K562 (cell line): ENCODE measurements at regions not wholly inside any gene's neighbourhood (a gene's known extent, or its start where the extent isn't known, plus 50 kb on each side); places are given as distances from the start of the nearest gene placed in this dataset.

Source experiments
- ATAC-seq: fragments of 200-7000 bp; cut with Tn5 transposase; 3 replicates; pipeline ENCODE4 v1.9.1; 2020; ENCODE audit warnings: moderate library complexity
- BruUV-seq: library from RNA; stranded (reverse); fragments of 400-500 nt; replicated peaks from 2 replicates; lab custom pipeline; 2021; lab: Mats Ljungman, UMichigan
- CTCF ChIA-PET: fragments of 300-600 bp; formaldehyde crosslinking; extraction: SDS; loops from one replicate; lab custom pipeline; 2021; ENCODE audit warnings: low intra/inter-chr PET ratio; lab: Yijun Ruan, JAX
- POLR2A ChIA-PET: fragments of 300-600, 350-650 bp; sonication (Branson Sonifier 250); formaldehyde crosslinking; extraction: SDS; loops from one replicate; lab custom pipeline; 2021; ENCODE audit warnings: antibody characterized with exemption, inconsistent platforms; lab: Yijun Ruan, JAX
- DNase-seq, 4 experiments: peaks; one replicate each; pipeline versions ENCODE4 v3.0.0 to v3.0.0-alpha.2; 2011 to 2018; ENCODE audit warnings: low spot score in 3 of 4, mixed read lengths in 3 of 4; ENCODE audit errors: extremely low read depth in 1 of 4
- FAIRE-seq: peaks from 2 replicates; lab custom pipeline; 2011; peaks lifted over from hg19 to GRCh38; lab: Jason Lieb, UNC
- H2AFZ ChIP-seq: 2 replicates; pipeline ENCODE4 v1.6.0; 2011; ENCODE audit warnings: low read depth, low read length, control low read depth, inconsistent platforms
- H3K27ac ChIP-seq: fragments of 200-600 bp; 3 replicates; pipeline ENCODE4 v1.8.0; 2011; ENCODE audit warnings: low read depth, mild to moderate bottlenecking, control low read depth, inconsistent platforms, low read length, moderate library complexity, mixed read lengths; ENCODE audit errors: extremely low read depth
- H3K27me3 ChIP-seq, 2 experiments: fragments of 300-600 bp in 1 of 2; 2 replicates in 1 of 2; 3 replicates in 1 of 2; pipeline versions ENCODE4 v1.6.0 to v1.8.0; 2011; ENCODE audit warnings: inconsistent platforms in 2 of 2, low read length in 2 of 2, mild to moderate bottlenecking in 1 of 2, mixed read lengths in 1 of 2, moderate library complexity in 1 of 2; ENCODE audit not compliant: control insufficient read depth in 2 of 2, insufficient read depth in 2 of 2
- H3K36me3 ChIP-seq: fragments of 300-600 bp; 3 replicates; pipeline ENCODE4 v1.8.0; 2011; ENCODE audit warnings: mild to moderate bottlenecking, low read length, inconsistent platforms; ENCODE audit not compliant: control insufficient read depth, insufficient read depth
- H3K4me1 ChIP-seq, 2 experiments: fragments of 200-600 bp in 1 of 2; replicated peaks in 1 of 2; 2 replicates in 1 of 2; 3 replicates in 1 of 2; pipeline versions ENCODE4 v1.5.1 to v1.8.0; 2011; ENCODE audit warnings: inconsistent platforms in 2 of 2, low read length in 2 of 2, mild to moderate bottlenecking in 1 of 2, mixed read lengths in 1 of 2, moderate library complexity in 1 of 2; ENCODE audit not compliant: control insufficient read depth in 2 of 2, insufficient read depth in 2 of 2
- H3K4me2 ChIP-seq: 2 replicates; pipeline ENCODE4 v1.6.1; 2011; ENCODE audit warnings: low read length, control low read depth, inconsistent platforms, mixed read lengths; ENCODE audit not compliant: insufficient read depth
- H3K4me3 ChIP-seq: fragments of 200-600 bp; sonication (generic), shearing (Covaris generic); 2 replicates; pipeline ENCODE4 v1.5.1; 2016; ENCODE audit warnings: control low read depth, inconsistent platforms
- H3K79me2 ChIP-seq: fragments of 200-600 bp; 3 replicates; pipeline ENCODE4 v1.8.0; 2011; ENCODE audit warnings: low read length, inconsistent platforms; ENCODE audit not compliant: control insufficient read depth, insufficient read depth
- H3K9ac ChIP-seq, 2 experiments: 2 replicates each; pipeline versions ENCODE4 v1.6.0 to v1.6.1; 2011; ENCODE audit warnings: low read depth in 2 of 2, low read length in 2 of 2, control low read depth in 1 of 2, inconsistent platforms in 1 of 2, mild to moderate bottlenecking in 1 of 2, mixed read lengths in 1 of 2; ENCODE audit not compliant: insufficient read depth in 1 of 2
- H3K9me1 ChIP-seq: one replicate; pipeline ENCODE4 v1.6.0; 2011; ENCODE audit warnings: inconsistent platforms, mild to moderate bottlenecking, low read length, moderate library complexity; ENCODE audit not compliant: control insufficient read depth, insufficient read depth
- H3K9me3 ChIP-seq: replicated peaks from 2 replicates; pipeline ENCODE4 v1.5.1; 2011; ENCODE audit warnings: low read depth, low read length, inconsistent platforms; ENCODE audit not compliant: control insufficient read depth, insufficient read depth
- H4K20me1 ChIP-seq: replicated peaks from 2 replicates; pipeline ENCODE4 v1.6.1; 2011; ENCODE audit warnings: low read length, inconsistent platforms, mixed read lengths; ENCODE audit not compliant: control insufficient read depth, insufficient read depth
- MCM2 ChIP-seq: fragments of 450-650 bp; IDR thresholded peaks from 2 replicates; pipeline ENCODE4 v1.6.1; 2017; ENCODE audit warnings: low read depth, mild to moderate bottlenecking
- ZSCAN32 ChIP-seq: fragments of 450-650 bp; formaldehyde crosslinking; IDR thresholded peaks from 2 replicates; pipeline ENCODE4 v1.4.0; 2020; ENCODE audit warnings: mild to moderate bottlenecking, moderate library complexity
- WGBS: fragments of 100-300 bp; shearing (Covaris generic); methylation state at CpG from one replicate; pipeline ENCODE4 v1.1.6; 2016; ENCODE audit warnings: low coverage, mixed read lengths; ENCODE audit not compliant: insufficient coverage; ENCODE audit errors: missing lambda C conversion rate; 5-methylcytosine and 5-hydroxymethylcytosine counted together
- in situ Hi-C: fragments of 300-500 bp; cut with MboI; formaldehyde crosslinking; loops from 4 replicates; pipeline ENCODE4 v1.15.0; 2018; ENCODE audit warnings: inconsistent platforms, mixed read lengths
- intact Hi-C: fragments of 100-400 bp; cut with micrococcal nuclease; formaldehyde crosslinking; loops from 2 replicates; pipeline ENCODE4 v1.14.2; 2022
- TF ChIP-seq, protein P1 (sequence below): sonication (generic); formaldehyde crosslinking; IDR thresholded peaks from 2 replicates; pipeline ENCODE4 v1.8.0; 2022; ENCODE audit warnings: mild to moderate bottlenecking, missing genetic modification reagents, borderline replicate concordance
- TF ChIP-seq, protein P2 (sequence below): fragments of 450-650 bp; formaldehyde crosslinking; IDR thresholded peaks from 2 replicates; pipeline ENCODE4 v1.4.0; 2022; ENCODE audit warnings: missing genetic modification characterization

DNA sequence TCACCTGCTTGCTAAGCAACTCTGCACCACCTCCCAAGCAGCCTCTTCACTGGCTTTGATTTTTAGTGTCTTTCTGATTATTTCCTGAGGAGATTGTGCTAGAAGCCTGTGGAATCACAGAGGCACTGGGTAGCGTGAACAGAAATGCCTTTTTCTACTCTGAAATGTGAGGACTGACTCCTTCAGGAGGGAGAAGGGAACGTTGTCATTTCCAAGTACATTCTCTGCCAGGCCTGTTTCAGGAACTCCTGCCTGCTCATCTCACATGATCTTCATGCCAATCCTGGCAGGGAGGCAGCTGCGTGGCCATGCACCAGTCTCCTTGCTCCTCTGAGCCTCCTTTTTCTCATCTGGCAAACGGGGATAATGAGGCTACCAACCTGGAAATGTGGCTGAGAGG is 49.8 kb upstream of the PRDM11 start:
- H2AFZ ChIP-seq: no peak overlapping the region

More for the DNA sequence above, 49.8 kb upstream of the PRDM11 start:
- in situ Hi-C loops (no loop called here), intact Hi-C loops (no loop called here)
- no peak for DNase-seq
- ATAC-seq: no peak
- BruUV-seq: no TSS peak
- Histone ChIP-seq H3K9me3 (no peaks in the 10 kb centered on the region), H3K27ac (no peak overlapping the region), H3K27me3 (peaks cover 0 to 23% of the 10 kb centered on the region in 2 experiments; a peak in 2 of 5 replicates), H3K79me2 (no peaks in the 10 kb centered on the region)
- CTCF ChIA-PET: no interaction called here
- 0% methylated on average over 3 of the region's 4 CpGs for WGBS
- TF ChIP-seq, protein P1, sequence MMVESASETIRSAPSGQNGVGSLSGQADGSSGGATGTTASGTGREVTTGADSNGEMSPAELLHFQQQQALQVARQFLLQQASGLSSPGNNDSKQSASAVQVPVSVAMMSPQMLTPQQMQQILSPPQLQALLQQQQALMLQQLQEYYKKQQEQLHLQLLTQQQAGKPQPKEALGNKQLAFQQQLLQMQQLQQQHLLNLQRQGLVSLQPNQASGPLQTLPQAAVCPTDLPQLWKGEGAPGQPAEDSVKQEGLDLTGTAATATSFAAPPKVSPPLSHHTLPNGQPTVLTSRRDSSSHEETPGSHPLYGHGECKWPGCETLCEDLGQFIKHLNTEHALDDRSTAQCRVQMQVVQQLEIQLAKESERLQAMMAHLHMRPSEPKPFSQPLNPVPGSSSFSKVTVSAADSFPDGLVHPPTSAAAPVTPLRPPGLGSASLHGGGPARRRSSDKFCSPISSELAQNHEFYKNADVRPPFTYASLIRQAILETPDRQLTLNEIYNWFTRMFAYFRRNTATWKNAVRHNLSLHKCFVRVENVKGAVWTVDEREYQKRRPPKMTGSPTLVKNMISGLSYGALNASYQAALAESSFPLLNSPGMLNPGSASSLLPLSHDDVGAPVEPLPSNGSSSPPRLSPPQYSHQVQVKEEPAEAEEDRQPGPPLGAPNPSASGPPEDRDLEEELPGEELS (CRISPR knock-in tag): no peak
- no peak for TF ChIP-seq MCM2
- TF ChIP-seq, protein P2, sequence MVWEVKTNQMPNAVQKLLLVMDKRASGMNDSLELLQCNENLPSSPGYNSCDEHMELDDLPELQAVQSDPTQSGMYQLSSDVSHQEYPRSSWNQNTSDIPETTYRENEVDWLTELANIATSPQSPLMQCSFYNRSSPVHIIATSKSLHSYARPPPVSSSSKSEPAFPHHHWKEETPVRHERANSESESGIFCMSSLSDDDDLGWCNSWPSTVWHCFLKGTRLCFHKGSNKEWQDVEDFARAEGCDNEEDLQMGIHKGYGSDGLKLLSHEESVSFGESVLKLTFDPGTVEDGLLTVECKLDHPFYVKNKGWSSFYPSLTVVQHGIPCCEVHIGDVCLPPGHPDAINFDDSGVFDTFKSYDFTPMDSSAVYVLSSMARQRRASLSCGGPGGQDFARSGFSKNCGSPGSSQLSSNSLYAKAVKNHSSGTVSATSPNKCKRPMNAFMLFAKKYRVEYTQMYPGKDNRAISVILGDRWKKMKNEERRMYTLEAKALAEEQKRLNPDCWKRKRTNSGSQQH: no peak
- TF ChIP-seq ZSCAN32 (CRISPR knock-in tag): no peak
- TF ChIP-seq, all 486 proteins: peak for 0
- no peaks in the 10 kb centered on the region for H3K9me1 ChIP-seq
- no peaks in the 10 kb centered on the region; a peak in 2 of 5 replicates for H3K4me1 ChIP-seq
- POLR2A ChIA-PET: interaction anchor here (0.8 kb wide), 2 partner anchors 8 to 18 kb away, joined by 3 to 4 read pairs; no protein-coding TSS in a partner anchor
- H3K4me3 ChIP-seq: no peak overlapping the region
- FAIRE-seq: no peak
- H3K36me3 ChIP-seq: no peaks in the 10 kb centered on the region
- H4K20me1 ChIP-seq: peaks cover 20% of the 10 kb centered on the region
- H3K4me2 ChIP-seq: no peak overlapping the region
- no peak overlapping the region for H3K9ac ChIP-seq
